Occipital lobe (tissue), 1 donor: ENCODE measurements at regions not wholly inside any gene's neighbourhood (a gene's known extent, or its start where the extent isn't known, plus 50 kb on each side); places are given as distances from the start of the nearest gene placed in this dataset.

Experiments used
- DNase-seq: peaks from one replicate; lab custom pipeline; 2025; lab: John Stamatoyannopoulos, UW

DNA sequence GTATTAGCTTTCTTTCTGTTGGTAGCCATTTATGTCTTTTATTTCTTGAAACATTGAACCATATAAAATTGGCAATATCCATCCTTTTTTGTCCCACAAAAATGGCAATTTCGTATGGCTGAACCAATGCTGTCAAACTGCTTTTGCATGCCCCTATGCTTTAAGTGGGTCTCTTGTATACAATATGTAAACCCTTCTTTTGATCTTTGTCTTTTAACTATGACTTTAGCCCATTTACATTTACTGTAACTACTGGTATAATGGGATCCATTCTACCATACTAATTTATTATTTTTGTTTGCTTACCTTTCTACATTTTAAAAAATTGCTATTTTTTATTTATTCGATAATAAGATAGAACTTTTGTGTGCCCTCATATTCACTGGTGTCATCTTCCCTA, 93.4 kb downstream of the TENT4A start:
- DNase-seq: no peak

DNA sequence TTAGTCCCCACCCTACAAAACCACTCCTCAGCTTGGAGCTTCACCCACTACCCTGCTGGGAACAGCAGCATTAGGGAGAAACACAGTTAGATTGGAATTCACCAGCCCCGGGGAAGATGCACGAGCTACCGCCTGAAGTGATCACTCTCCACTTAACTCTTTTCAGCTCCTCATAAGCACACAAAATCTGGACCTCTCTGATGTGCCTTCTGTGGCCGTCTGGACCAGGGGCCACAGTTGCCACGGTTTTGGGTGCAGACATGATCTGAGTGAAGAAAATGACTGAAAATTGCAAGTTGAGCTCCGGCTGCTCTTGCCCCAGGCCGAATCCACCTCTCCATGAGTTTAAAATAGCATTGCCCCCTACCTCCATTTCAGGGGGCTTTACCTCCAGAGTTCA, 95.2 kb downstream of the TENT4A start:
- DNase-seq: no peak

DNA sequence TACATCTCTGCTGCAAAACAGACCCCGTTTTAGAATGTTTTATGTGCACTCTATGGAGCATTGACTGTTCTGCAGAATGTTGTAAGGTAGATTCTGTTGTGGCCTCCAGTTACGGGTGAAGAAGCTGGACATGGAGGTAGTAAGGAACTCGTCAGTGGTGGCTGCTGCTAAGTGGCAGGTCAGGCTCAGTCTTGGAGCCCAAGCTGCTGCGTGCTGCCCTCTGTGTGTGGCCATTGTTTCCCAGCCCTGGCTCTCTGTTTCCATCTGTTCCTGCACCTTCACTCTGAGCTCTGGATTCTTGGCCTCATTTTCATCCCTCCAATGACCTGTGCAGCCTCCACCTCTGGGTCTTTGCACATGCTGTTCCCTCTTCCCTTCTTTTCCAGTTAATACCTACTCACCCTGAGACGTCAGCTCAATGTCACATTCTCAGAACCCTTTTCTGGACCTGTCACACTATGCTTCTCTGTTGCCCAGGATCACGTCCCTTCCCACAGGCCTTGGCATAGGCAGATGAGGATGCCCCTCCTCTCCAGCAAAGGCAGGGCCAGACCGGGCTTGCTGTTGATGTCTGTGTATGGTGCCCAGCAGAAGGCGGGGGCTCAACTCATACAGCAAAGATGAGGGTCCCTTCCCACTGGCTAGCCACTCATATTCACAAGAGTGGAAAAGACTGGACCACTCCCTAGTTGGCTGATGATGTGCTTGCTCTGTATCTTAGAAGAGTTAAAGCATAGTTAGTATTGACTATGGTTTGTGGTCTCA, 97.6 kb downstream of the TENT4A start:
- DNase-seq: no peak

DNA sequence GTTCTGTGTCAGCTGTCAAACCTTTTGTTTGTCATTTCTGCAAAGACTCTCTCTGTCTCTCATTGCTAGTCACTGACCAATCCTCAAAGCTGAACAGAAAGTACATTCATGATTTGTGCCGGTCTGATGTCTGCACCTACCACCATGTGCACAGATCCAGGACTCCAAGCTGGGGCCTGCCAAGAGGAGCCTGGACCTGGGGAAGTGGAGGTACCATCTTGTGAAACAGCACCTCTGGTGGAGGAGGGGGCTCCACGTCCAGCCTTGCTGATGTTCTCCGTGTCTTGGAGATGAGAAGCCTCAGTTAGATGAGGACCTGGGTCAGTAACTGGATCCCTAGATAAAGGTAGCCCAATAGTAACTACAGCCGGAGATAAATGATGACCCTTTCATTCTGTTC, 98.9 kb downstream of the TENT4A start:
- no peak for DNase-seq

DNA sequence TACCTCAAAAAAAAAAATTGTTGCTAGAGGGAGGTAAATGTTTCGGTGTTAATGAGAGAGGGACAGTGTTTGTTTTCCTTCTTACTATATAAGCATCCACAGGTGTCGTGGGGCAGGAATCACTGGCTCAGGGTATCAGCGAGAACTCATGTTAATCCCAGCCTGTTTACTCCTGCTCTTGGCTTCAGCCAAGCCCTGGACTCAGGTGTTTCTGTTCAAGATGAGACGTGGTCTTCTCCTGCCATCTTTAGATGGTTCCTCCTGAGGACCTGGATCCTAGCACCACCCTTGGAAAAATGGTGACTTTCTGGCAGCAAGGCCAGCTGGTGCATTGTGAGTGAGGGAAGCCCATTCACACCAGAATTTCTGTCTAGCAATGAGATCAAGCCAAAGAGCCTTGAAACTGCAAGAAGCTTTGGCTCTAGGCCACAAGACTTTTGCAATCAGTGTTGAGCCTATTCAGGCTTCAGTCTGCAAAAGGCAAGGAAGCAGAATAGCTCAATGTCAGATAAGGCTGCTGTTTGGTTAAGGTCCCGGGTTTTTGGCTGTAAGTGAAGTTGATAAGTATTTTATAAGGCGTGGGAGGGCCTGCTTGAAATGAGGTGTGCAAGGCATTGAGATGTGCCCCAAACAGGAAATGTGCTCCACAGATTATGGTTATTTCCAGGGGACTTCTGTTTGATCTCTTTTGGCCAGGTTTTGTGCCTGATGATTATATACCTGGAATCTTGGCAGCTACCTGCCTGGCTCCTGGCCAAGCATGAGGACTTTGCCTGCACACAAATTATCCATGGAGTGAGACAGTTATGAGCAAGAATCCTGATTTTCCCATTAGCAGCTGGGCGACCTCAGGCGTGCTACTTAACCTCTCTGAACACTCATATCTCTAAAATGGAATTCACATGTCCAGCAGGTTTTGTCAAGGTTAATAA, 99.8 kb downstream of the TENT4A start:
- DNase-seq: no peak

DNA sequence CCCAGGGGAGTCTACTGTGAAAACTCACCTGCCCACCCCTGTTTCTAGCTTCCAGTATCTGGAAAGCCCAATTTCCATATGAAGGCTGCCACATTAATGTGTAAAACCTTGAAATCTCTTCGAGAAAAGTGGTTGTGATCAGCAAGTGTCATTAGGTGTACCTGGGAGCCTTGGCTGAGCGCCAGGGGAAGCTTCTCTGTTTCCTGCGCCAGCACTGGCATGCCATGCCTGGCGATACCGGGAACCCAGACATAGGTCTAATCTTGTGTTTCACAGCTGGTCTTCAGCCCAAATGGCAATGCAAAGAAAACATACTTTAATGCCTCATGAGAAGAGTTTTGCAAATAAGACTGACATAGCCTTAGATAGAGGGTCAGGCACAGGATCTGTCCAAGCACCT, 101.6 kb downstream of the TENT4A start:
- DNase-seq: no peak

DNA sequence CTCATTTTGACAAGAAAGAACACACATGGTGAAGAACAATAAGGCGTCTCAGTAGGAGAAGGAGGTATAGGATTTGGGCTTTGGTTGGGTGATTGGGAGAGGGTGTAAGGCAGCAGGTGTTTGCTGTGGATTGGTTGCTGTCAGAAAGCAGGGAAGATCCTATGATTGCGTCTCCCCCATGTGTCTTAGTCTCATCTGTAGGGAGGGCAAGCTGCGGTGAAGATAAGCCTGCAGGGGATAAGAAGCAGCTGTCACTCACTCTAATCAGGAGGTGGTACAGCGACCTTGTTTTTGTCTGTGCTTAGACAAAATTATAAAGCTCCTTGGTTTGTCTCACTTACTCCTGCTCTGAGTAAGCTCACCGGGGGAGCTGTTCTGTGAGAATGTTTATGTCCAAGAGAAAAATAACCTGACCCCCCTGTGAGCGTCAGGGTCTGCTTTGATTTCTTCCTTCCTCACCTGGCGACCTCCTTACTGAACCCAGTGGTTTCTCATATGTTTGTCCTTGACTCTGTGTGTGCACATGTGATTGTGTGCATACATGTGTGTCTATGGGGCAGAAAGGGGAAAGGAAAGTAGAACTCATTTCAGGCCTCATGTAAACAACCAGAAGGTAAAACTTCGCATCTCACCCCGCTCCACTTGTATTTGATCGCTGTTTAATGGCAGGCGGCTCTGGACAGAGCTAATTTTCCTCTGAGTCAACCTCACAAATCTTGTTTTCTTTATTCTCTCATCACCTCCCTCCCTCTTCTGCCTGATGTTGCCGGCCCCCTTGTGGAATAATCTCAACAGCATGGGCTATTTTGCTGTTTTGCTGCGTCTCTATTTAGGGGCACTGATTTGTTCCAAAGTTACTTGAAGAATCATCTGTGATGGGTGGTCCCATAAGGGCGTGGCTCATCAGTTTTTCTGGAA, 105.6 kb downstream of the TENT4A start:
- DNase-seq: no peak

DNA sequence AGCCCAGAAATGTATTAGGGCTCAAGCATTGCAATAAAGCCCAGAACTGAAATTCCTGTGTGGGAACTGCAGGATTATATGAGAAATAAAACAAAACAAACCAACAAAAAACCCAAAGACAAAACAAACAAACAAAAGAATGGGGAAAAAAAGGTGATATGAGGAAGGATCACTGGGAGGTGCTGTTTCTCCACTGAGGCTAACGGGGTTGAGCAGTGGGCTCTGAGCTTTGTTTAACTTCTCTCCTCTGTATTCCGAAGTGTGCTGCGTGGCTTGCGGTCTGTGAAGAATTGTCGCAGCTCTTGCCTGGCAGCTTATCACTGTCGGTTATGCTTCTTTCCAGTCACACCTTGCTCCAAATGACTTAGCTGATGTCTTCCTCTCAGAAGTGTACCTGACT, 106.3 kb downstream of the TENT4A start:
- DNase-seq: no peak

DNA sequence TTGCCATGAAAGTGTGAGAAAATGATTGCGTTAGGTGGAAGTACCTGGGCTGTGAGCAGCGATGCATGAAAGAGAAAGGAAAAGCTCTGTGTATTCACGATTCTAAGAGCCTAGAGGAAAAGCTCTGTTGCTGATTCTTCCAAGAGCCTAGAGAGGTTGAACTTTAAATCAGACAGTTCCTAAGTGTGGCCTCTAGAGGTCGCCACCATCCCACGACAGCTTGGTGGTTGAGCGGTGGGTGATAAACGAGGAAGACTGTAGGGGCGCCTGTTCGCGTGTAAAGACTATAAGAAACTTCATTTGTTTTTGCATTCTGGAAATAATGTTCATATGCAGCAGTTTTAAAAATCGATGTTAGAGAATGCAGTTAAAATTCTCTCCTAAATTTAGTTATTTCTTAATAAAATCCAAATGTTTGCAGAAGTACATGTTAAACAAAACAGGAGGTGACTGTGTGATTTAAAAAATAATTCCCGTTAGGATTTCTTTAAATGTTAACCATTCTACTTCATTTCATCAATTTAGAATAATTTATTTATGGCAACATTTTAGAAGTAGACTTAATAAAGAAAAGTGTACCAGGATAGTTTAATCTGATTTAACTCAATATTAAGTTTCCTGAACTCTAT, 107.7 kb downstream of the TENT4A start:
- DNase-seq: peak; percentile 13

DNA sequence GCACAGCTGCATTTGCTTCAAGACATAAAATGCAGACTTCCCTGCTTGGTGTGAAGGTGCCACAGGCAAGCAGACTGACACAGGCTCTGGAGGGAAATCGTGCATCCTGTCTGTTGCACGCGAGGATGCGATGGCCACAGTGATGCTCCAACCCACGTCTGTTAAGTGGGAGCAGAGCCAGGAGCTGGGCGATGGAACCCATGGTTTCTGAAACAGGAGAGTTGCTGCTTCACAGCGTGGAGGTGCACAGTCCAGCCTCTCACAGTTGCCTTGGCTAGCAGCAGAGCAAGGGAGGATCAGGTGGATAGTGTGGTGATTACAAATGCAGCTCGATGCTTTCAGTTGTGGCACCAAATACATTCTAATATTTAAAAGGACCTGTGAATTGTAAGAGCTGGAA, 108.8 kb downstream of the TENT4A start:
- no peak for DNase-seq

DNA sequence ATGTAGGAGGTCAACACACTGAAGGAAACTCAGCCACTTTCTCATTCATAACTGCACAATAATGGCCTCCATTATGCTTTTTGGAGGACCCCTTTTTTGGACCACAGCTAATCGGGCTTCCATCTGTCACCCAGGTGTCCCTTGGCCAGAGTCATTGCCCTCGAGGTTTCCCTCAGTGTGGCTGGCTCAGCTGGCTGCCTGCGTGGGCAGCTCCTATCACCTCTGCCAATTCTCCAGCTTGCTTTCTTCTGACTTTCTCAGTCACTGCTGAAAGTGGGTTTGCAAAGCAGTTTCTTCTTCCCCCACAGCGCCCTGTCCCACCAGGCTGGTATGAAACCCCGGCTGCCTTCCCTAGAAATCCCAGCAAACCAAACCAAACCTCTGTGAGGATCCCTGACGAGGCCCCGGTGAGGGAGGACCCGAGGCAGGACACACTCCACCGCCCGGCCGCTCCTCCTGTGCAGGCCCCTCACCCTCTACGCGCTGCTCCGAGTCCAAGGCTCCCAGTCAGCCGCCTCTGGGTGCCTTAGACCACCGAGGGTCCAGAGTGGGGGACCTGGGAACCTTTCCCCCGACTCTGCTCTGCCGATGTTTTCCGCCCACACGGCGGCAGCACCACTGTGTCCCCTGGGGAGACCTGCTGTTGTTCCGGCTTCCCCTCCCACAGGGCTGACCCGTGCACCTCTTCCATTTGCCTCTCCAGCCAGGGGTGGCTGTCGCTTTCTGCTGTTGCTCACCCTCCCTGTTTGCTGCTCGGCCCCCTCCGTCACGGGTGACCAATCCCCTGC, 109.5 kb downstream of the TENT4A start:
- DNase-seq: no peak

DNA sequence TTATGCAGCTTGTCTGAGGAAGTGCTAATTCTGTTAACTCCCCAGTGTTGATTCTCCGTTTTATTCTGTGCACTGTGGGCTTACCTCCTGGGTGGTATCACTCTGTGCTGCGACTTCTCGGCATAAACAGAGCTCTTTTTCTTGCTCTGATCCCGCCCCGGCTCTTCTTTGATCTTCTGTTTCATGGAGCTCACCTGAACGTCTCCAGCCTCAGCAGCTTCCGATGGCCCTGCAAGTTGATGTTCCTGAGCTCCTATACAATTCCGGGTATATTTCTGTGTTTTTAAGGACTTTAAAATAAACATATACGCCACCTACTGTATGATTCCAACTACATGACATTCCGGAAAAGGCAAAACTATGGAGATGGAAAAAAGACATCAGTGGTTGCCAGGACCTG, 110.8 kb downstream of the TENT4A start:
- DNase-seq: no peak

DNA sequence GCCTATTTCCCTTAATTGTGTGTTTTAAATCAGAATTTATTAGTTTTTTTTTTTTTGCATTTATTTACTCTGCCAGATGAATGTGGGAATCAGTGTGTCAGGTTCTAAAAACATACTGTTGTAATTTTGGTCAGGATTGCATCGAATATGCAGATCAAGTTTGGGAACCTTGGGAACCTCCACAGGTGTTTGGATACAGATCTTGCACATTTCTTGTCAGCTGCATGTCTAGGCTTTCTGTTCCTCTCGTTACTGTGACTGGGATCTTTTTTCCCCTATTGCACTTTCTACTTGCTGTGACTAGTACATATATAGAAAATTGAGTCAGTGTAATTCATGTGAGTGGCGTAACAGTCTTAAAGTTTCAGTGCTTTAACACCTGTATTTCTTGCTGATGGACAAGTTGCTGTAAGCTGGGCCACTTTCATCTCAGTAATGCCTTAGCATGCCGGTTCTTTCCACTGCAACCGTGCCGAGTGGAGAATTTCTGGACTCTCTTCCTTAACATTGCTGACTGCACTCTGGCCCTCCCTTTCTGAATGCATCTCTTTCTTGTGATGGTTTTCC, 112.5 kb downstream of the TENT4A start:
- no peak for DNase-seq

DNA sequence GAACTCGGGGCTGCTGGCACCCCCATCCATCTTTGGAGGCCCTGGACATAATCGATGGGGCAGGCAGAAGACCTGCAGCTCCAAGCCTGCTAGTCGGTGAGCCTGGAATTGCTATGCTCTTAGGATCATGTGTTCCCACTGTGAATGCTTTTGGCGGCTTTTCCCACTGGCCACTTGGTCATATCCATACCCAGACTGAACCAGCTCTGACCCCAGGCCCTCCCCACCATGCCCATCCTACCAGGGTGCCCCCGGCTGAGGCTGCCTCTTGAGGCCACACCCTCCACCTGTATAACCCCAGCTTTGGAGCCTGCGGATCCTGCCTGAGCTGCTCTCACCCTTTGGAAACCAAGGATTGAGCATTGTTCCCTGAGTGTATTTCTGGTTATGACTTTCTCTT, 113.5 kb downstream of the TENT4A start:
- DNase-seq: no peak

DNA sequence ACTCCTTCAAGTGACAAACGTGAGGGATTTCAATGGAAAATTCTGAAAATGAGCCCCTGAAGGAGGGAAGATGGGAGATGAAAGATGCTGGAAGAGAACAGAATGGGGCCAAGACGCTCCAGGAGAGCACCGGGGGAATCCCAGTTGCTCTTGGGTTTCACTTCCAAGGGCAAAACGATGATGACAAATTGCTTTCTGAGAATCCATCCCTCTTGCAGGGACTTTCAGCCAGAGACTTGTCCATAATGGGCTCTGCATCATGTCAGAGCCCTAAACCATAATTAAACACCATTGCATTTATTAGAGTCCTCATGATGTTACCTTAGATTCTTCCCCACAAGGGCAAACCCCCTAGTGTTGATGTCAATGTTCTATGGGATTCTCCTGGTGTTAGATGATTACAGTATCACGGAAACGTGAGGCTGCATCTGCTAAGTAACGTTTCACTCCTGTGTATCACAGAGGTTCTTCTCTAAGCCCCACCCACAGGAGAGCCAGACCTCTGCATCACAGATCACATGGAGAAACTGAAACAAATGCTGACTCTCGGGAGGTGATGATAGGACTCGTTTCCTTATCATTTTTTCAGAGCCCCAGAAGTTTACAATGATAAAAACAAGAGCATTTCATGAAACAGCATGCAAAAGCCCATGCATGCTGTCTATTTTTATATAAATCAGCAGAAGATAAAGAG, 114.4 kb downstream of the TENT4A start:
- peak; percentile 16 for DNase-seq

DNA sequence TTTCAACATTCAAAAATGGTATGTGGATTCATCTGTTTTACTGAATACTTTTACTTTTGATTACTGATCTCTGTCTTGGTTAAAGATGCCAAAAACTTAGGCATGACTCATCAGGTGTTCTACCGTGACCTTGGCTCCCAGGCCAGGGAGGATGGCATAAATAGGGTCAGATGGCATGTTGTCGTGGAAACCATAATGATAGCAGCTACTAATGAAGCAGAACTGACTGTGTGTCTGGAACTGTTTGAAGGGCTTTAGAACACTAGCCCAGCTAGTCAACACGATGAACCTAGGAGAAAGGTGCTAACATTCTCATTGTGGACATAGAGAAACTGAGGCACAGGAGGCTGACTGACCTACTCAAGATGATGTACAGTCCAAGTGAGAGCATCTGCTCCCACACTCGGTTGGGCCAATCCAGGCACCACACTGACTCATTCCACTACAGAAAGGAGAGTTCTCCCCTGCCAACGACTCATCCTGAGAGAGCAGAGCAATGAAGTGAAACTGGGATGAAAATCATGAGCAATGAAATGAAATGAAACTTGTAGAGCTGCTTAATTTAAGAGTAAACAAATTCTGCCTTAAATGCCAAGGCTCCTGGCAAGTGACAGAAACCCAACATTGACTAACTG, 116.0 kb downstream of the TENT4A start:
- DNase-seq: peak; percentile 18

DNA sequence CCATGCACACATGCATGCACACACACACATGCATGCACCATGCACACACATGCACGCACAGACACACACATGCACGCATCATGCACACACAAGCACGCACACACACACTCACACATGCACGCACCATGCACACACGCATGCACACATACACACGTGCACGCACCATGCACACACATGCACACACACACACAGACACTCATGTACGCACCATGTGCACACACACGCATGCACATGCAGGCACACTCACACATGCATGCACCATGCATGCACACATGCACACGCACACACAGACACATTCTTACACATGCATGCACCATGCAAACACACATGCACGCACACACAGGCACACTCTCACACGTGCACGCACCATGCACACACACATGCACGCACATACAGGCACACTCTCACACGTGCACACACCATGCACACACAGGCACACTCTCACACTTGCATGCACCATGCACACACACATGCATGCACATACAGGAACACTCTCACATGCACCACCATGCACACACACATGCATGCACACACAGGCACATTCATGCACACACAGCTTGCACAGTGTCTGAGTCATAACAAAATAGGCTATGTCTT, 117.5 kb downstream of the TENT4A start:
- no peak for DNase-seq
